BLaER1 treated with 17β-estradiol and CSF1 and Interleukin-3, amounts not matched to agents 10 nM and 100 nM (cell line): ENCODE measurements at regions not wholly inside any gene's neighbourhood (a gene's known extent, or its start where the extent isn't known, plus 50 kb on each side); places are given as distances from the start of the nearest gene placed in this dataset.
A peak's percentile ranks its signal among the peaks of the same experiment; 100 is the strongest.

Source experiments
- H3K27ac ChIP-seq, 11 experiments: shearing (Covaris generic); formaldehyde crosslinking; 2 replicates each; pipeline ENCODE4 v1.8.1; 2022
- H3K27me3 ChIP-seq, 11 experiments: shearing (Covaris generic); formaldehyde crosslinking; 2 replicates each; pipeline ENCODE4 v1.8.1; 2022
- H3K36me3 ChIP-seq, 11 experiments: shearing (Covaris generic); formaldehyde crosslinking; 2 replicates each; pipeline ENCODE4 v1.8.1; 2022
- H3K4me1 ChIP-seq, 10 experiments: shearing (Covaris generic); formaldehyde crosslinking; 2 replicates each; pipeline ENCODE4 v1.8.1; 2022
- H3K4me2 ChIP-seq, 11 experiments: shearing (Covaris generic); formaldehyde crosslinking; 2 replicates each; pipeline ENCODE4 v1.8.1; 2022
- H3K4me3 ChIP-seq, 10 experiments: shearing (Covaris generic); formaldehyde crosslinking; 2 replicates each; pipeline ENCODE4 v1.8.1; 2022
- H3K9ac ChIP-seq, 11 experiments: shearing (Covaris generic); formaldehyde crosslinking; 2 replicates each; pipeline ENCODE4 v1.8.1; 2022
- H3K9me3 ChIP-seq, 11 experiments: shearing (Covaris generic); formaldehyde crosslinking; replicated peaks in 1 of 11; 2 replicates each; pipeline ENCODE4 v1.8.1; 2022
- H4K20me1 ChIP-seq, 11 experiments: shearing (Covaris generic); formaldehyde crosslinking; 2 replicates each; pipeline ENCODE4 v1.8.1; 2022
- Cebpa-rat ChIP-seq, 11 experiments: shearing (Covaris generic); IDR thresholded peaks; 2 replicates each; pipeline ENCODE4 v1.8.1; 2022

DNA sequence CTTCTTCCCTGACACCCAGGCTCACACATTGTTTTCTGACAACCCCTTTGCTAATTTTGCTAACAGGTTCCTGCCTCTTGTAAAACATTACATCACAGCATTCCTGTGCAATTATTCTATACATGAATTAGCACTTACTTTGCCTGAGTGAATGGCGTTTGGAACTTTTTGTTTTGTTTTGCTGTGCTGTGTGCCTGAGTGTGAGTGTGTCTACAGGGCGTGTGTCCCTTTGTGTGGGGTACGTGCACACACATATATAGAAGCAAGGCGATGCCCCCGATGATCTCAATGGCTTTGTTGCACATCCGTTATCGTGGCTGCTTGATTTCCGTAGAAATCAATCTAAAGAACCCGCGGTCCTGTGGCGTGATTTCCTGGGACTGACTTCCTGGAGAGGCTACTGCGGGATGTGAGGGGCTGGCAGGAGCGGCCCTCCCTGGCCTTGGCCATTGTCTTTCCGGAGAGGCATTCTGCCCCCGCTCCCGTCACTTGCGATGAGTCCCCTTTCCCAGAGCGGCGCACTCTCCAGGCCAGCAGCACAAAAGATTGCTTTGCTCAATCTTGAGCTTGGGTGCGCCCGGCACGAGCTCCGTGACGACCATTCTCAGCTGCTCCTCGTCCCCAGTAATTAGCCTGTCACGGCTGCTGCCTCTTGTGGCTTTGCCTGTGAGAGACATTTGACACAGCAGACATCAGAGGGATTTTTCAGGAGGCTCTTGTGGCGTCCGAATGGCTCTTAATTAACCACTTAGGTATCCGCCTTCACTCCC, 398.1 kb upstream of the IRX1 start:
- Histone ChIP-seq H4K20me1 (no peaks in the 10 kb centered on the region), H3K4me3 (peak overlapping the region; percentile 43 to 68 (median 54)), H3K27ac (peak overlapping the region in 5 of 11 experiments; percentile 12 to 34 (median 33); a peak in 4 of 22 replicates), H3K27me3 (peaks cover 0 to 21% (median 0%) of the 10 kb centered on the region in 11 experiments; a peak in 5 of 22 replicates), H3K9ac (peak overlapping the region; percentile 1 to 64 (median 56); a peak in 17 of 22 replicates), H3K4me2 (peak overlapping the region; percentile 70 to 97 (median 87)), H3K36me3 (no peaks in the 10 kb centered on the region), H3K9me3 (no peaks in the 10 kb centered on the region), H3K4me1 (peaks cover 4 to 42% (median 33%) of the 10 kb centered on the region in 10 experiments; a peak in 18 of 20 replicates)
- TF ChIP-seq Cebpa-rat (IDR thresholded peaks at IDR 0.05) = no peak

DNA sequence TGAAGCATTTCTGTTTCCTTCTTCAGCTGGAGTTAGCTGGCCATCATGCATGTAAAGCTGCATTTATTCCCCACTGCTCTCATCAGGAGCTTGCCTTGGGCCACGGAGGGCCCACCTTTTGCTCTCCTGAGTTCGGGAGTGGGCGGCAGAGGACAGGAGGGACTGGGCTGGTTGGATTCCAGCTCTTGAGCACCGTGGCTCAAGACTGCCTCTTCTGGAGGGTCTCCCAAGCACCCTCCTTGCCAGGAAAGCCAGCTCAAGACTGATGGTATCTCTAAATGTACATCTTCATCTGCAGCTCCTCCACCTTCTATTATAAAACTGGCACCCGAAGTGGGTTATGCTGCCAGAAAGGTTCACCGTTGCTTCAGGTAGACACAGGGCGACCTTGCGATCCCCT, 399.6 kb upstream of the IRX1 start:
- Histone ChIP-seq H4K20me1 (no peaks in the 10 kb centered on the region; a peak in 1 of 22 replicates), H3K36me3 (no peaks in the 10 kb centered on the region), H3K9me3 (no peaks in the 10 kb centered on the region), H3K4me1 (peaks cover 4 to 42% (median 33%) of the 10 kb centered on the region in 10 experiments; a peak in 18 of 20 replicates), H3K27ac (no peak overlapping the region), H3K4me3 (no peak overlapping the region), H3K4me2 (no peak overlapping the region), H3K27me3 (peaks cover 0 to 21% (median 0%) of the 10 kb centered on the region in 11 experiments; a peak in 5 of 22 replicates), H3K9ac (no peak overlapping the region)
- TF ChIP-seq Cebpa-rat (IDR thresholded peaks at IDR 0.05) = no peak

DNA sequence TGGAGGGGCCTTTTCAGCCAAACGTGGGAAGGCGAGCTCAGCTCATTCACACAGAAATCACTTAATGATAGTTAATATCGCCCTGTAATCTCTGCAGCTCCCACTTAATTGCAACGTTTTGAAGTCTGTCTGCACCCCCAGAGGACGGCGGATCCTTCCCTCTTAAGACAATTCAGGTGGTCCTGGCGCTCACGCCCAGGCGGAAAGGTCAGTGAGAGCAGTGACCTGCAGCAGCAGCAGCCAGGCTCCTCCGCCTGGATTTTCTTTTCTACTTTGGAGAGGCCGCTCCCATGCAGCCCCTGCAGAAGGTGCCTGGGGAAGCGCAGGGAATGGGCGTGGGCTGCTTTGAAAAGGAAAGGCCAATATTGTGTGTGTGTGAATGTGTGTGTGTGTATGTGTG, 400.9 kb upstream of the IRX1 start:
- Histone ChIP-seq H3K4me3 (no peak overlapping the region), H4K20me1 (no peaks in the 10 kb centered on the region; a peak in 1 of 22 replicates), H3K27me3 (peaks cover 0 to 21% (median 0%) of the 10 kb centered on the region in 11 experiments; a peak in 5 of 22 replicates), H3K4me1 (peaks cover 4 to 29% (median 21%) of the 10 kb centered on the region in 10 experiments; a peak in 18 of 20 replicates), H3K4me2 (peak overlapping the region in 3 of 11 experiments; percentile 2 to 11 (median 8); a peak in 2 of 22 replicates), H3K27ac (no peak overlapping the region), H3K36me3 (no peaks in the 10 kb centered on the region), H3K9me3 (no peaks in the 10 kb centered on the region), H3K9ac (no peak overlapping the region)
- TF ChIP-seq Cebpa-rat (IDR thresholded peaks at IDR 0.05) = no peak

DNA sequence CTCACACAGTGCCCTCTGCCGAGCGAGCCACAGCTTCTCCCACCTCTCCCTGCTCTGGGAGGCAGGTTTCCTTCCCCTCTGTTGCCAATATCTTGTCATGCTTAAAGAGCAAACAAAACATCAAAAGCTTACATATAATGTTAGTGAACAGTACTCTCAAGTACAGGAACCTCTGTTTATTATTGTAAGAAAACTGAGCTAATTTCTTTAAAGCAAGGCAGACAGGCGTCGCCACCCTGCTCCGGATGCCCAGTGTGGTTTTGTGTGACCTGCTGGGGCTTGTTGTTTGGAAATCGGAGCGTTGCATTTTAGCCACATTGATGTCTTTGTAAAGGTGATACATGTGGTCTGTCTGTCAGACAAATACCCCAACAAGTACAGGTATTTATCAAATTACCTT, 401.4 kb upstream of the IRX1 start:
- peaks cover 0 to 21% (median 0%) of the 10 kb centered on the region in 11 experiments; a peak in 5 of 22 replicates for H3K27me3 ChIP-seq
- H3K4me3 ChIP-seq = no peak overlapping the region
- peak overlapping the region in 3 of 11 experiments; percentile 2 to 11 (median 8); a peak in 2 of 22 replicates for H3K4me2 ChIP-seq
- peaks cover 4 to 27% (median 19%) of the 10 kb centered on the region in 10 experiments; a peak in 18 of 20 replicates for H3K4me1 ChIP-seq
- TF ChIP-seq Cebpa-rat (IDR thresholded peaks at IDR 0.05) = no peak
- H3K9ac ChIP-seq = no peak overlapping the region
- H3K9me3 ChIP-seq = no peaks in the 10 kb centered on the region
- no peak overlapping the region for H3K27ac ChIP-seq
- no peaks in the 10 kb centered on the region; a peak in 1 of 22 replicates for H4K20me1 ChIP-seq
- H3K36me3 ChIP-seq = no peaks in the 10 kb centered on the region

DNA sequence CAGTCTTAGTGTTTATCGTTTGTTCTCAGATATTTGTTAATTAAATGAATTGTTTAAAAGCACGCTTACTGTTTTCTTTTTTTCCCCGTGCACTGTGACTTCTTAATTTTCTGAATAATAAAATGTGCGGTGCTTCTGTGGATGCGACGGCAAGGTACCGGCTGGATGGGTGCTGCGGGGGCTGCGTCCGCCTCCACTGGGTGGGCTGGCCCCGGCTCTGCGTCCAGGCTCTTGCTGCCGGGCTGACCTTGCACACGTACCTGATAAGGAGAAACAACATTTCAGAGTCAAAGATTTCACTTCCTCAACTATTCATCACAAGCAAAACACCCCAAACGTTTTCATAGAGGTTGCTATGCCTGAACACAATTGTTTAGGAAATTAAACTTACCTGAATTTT, 404.0 kb upstream of the IRX1 start:
- Histone ChIP-seq H3K4me2 (no peak overlapping the region), H3K4me1 (peaks cover 0 to 10% (median 2%) of the 10 kb centered on the region in 10 experiments; a peak in 4 of 20 replicates), H3K27ac (no peak overlapping the region), H3K9ac (no peak overlapping the region), H3K4me3 (no peak overlapping the region), H3K27me3 (no peaks in the 10 kb centered on the region), H3K9me3 (no peaks in the 10 kb centered on the region), H4K20me1 (no peaks in the 10 kb centered on the region; a peak in 1 of 22 replicates), H3K36me3 (no peaks in the 10 kb centered on the region)
- TF ChIP-seq Cebpa-rat (IDR thresholded peaks at IDR 0.05) = no peak

DNA sequence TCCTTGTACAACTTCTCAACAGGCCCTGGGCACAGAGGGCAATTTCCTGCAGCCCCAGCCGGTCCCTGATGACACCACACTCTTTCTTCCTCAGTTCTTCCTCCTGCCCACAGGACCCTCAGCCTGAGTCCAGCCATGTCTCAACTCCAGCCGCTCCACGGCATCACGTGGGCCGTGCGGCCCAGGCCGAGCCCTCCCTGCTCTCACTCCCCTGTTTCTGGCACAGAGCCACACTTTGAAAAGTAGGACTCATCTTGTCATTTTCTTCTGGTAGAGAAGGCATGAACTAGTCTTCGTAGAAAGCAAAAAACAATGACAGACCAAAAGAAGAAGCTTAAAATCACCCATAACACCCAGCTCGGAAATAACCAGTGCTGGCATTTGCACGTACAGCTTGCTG, 404.7 kb upstream of the IRX1 start:
- no peaks in the 10 kb centered on the region; a peak in 1 of 22 replicates for H4K20me1 ChIP-seq
- no peak overlapping the region for H3K27ac ChIP-seq
- peaks cover 0 to 10% (median 2%) of the 10 kb centered on the region in 10 experiments; a peak in 4 of 20 replicates for H3K4me1 ChIP-seq
- H3K27me3 ChIP-seq = no peaks in the 10 kb centered on the region
- no peak overlapping the region for H3K4me2 ChIP-seq
- H3K36me3 ChIP-seq = no peaks in the 10 kb centered on the region
- TF ChIP-seq Cebpa-rat (IDR thresholded peaks at IDR 0.05) = no peak
- H3K9ac ChIP-seq = no peak overlapping the region
- no peaks in the 10 kb centered on the region for H3K9me3 ChIP-seq
- H3K4me3 ChIP-seq = no peak overlapping the region

DNA sequence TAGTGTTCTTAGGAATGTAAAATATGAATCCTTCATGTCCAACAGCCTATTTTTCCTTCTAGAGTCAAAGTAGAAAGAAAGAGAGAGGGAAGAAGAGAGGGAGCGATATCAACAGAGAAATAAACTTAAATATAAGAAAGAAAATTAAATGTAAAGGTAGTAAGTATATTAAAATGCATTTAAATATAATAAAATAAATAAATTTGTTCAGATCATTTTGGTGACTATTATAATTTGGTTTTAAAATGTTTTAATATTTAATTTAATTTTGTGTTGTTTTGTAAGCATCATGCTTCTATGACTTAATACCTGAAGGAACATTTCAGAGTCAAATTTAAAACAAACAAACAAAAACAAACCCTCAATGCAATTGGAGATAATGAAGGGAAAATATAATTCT, 405.2 kb upstream of the IRX1 start:
- Histone ChIP-seq H3K9ac (no peak overlapping the region), H4K20me1 (no peaks in the 10 kb centered on the region; a peak in 1 of 22 replicates), H3K4me2 (no peak overlapping the region), H3K4me3 (no peak overlapping the region), H3K27me3 (no peaks in the 10 kb centered on the region), H3K27ac (no peak overlapping the region), H3K9me3 (no peaks in the 10 kb centered on the region), H3K4me1 (peaks cover 0 to 10% (median 2%) of the 10 kb centered on the region in 10 experiments; a peak in 4 of 20 replicates), H3K36me3 (no peaks in the 10 kb centered on the region)
- TF ChIP-seq Cebpa-rat (IDR thresholded peaks at IDR 0.05) = no peak

DNA sequence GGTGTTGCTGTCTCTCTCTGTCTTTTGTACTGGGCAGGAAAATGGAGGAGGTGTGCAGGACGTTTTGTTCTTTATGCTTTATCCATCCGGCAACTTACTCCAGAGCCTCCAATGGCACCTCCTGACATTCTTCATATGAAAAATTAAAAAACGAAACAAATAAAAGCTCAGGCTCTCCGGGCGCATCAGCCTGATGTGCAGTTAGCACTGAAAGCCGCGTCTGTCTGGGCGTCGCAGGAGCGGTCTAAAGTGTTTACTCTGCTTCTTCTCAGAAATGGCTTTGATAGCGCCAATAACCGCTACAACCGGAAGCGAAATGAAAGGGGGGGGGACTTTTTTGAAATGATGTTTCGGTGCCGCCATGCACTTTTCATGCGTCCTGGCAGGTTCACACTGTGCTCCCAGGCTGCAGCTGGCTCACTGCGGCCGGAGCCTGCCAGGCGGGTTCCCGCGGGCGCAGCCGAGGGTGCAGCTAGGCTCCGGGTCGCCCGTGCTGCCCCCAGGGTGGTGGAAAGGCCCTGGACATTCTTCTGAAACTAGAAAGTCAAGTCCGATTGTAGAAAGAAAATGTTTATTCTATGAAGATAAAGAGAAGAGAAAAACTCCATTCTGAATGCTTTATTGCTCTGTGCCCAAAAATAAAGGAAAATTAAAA, 407.7 kb upstream of the IRX1 start:
- no peaks in the 10 kb centered on the region for H3K36me3 ChIP-seq
- no peaks in the 10 kb centered on the region for H3K9me3 ChIP-seq
- H3K27ac ChIP-seq = no peak overlapping the region
- H3K9ac ChIP-seq = no peak overlapping the region
- no peaks in the 10 kb centered on the region; a peak in 1 of 22 replicates for H4K20me1 ChIP-seq
- no peaks in the 10 kb centered on the region for H3K27me3 ChIP-seq
- no peaks in the 10 kb centered on the region for H3K4me1 ChIP-seq
- H3K4me2 ChIP-seq = no peak overlapping the region
- no peak overlapping the region for H3K4me3 ChIP-seq
- no peak for TF ChIP-seq Cebpa-rat (IDR thresholded peaks at IDR 0.05)

DNA sequence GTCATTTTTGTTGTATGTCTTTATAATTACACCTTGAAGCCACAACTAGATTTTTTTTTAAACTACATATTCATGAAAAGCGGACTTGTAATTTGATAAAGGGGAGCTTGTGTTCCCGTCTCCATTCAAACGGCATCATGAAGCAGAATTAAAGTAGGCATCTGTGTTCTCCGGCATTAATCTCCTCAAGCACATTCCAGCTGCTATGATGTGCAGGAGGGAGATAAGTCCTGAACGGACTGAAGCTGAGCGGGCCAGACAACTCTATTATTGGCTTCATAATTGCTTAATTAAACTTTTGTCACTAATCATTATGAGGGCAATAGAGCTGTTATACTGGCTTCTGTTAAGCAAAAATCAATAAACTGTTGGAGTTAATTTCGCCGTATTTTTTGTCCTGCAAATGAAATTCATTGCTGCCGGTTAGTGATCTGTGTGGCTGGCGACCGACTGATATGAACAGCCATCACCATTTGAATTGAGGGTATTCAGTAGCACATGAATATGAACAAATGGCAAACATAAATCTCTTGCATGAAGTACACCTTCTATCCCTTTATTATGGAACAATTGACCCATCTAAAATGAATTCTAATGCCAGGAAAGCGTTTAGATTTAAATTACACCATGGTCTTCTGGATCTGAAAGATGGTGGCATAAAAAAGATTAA, 408.8 kb upstream of the IRX1 start:
- no peak overlapping the region for H3K4me3 ChIP-seq
- H4K20me1 ChIP-seq = no peaks in the 10 kb centered on the region; a peak in 1 of 22 replicates
- no peaks in the 10 kb centered on the region for H3K27me3 ChIP-seq
- H3K27ac ChIP-seq = no peak overlapping the region
- H3K4me2 ChIP-seq = no peak overlapping the region
- H3K9me3 ChIP-seq = 0 out of 22 replicates have a peak, but pooled peaks cover 0 to under 1% (median 0%) of the 10 kb centered on the region in 11 experiments
- H3K4me1 ChIP-seq = no peaks in the 10 kb centered on the region
- TF ChIP-seq Cebpa-rat (IDR thresholded peaks at IDR 0.05) = no peak
- H3K9ac ChIP-seq = no peak overlapping the region
- no peaks in the 10 kb centered on the region for H3K36me3 ChIP-seq
